Activated CD8-positive, alpha-beta memory T cell treated with anti-CD3 and anti-CD28 coated beads for 1 hour (primary cell): ENCODE measurements at regions not wholly inside any gene's neighbourhood (a gene's known extent, or its start where the extent isn't known, plus 50 kb on each side); places are given as distances from the start of the nearest gene placed in this dataset.

ENCODE experiments used
- DNase-seq, 2 donors: peaks; one replicate each; pipeline ENCODE4 v3.0.0-alpha.2; 2020; ENCODE audit warnings: low read depth in 1 of 2; ENCODE audit errors: extremely low read depth in 1 of 2

GRCh38 chr11:8794126-8794525 is 111.5 kb downstream of the RPL27A start:
- no peak for DNase-seq

DNA sequence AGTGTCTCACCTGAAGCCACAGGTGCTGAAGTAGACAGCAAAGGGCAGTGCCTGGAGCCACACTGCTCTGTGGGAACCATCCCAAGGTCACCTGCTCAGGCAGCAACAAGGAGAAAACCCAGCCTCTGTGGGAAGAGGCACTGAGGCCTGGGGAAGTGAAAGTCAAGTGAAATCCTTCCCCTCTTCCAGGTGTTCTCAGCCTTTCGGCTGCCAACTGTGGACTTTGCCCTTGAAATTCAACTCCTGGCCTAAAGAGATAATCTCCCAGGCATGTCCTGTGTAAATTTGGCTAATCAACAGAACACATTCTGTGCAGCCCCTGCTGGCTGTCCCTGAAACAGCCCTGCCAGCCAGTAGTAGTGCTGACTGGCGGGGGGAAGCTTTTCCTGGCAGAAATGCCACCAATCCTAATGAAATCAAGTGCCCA is 112.1 kb downstream of the RPL27A start:
- no peak for DNase-seq

GRCh38 chr11:8796941-8797340 is 114.0 kb upstream of the AKIP1 start:
- no peak for DNase-seq

DNA sequence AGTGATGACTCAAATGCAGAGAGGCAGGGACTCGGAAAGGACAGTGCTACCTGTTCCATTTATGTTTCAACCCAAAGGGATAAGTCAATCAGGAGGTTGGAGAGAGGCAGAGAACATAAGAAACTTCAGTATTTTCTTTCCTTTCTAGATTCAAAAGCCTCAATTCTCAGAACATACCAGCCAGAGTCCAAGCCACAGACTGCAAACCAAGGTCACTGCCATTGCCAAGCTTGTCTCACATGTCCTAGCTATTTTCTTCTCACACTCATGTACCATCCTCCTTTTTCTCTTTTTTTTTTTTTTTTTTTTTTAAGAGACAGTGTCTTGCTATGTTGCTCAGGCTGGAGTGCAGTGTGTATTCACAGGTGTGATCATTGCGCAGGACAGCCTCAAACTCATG is 111.7 kb upstream of the AKIP1 start:
- DNase-seq = no peak

DNA sequence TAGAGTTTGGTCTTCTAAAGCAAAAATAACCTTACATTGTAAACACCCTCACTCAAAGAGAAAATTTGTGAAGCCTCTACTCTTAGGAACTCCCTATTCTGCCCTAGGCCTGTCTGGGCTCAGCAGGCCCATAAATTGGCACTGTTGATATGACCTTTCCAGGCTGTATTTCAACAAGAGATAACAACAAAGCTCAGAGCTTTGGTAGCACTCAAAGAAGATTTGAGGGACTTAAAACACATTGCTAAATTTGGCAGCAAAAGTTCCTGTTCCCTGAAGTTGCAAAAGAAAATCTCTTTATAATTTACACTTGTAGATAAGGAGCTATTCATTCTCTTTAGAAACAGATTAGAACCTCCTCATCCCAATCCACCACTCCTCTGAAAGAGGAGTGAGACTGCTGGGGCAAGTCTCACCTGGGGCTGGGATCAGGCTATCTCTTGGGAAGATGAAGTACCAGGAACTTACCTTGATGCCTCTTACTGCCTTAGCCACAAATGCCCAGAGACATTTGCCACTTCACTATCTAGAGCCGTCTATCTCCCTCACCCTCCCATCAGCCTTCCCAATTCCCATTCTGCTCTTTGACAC is 110.4 kb upstream of the AKIP1 start:
- no peak for DNase-seq

- DNase-seq = no peak
Observed at GRCh38 chr11:8801121-8801520, 109.9 kb upstream of the AKIP1 start.

- no peak for DNase-seq
Observed at GRCh38 chr11:8802251-8802650, 108.7 kb upstream of the AKIP1 start.

DNA sequence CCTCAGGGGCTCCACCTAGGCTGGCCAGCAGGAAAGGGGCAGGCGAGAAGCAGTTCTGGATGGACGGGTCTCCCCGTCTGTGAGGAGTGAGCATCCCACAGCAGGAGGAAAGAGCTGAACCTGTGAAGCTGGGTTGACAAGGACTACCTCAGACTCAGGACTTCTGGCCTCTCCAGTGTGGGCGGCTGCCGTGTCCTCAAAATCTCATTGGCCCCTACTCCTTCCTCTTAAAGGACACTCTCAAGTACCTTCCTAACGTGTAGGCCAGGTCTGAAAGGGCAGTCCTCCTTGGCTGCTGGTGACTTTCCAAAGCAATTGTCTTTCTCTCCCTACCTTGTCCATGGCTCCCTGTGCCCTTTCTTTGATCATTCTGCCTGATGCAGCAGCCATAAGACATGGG is 107.0 kb upstream of the AKIP1 start:
- no peak for DNase-seq

DNA sequence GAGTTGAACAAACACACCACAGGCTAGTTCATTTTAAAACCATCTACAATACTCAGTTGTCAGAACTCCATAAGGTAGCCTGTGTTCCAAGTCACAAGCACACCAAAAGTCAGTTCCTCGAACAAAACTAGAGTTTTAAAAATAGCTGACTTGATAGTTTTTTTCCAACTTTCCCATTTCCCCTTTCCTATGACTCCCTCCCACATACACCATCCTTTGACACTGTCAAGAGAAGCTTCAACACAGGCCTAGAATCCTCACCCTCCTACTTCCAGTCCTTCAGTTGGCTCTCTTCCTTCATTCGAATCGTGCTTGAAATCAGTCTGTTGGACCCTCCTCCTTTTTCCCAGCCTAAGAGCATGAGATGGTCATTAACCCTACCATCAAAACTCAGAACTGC is 105.7 kb upstream of the AKIP1 start:
- DNase-seq = no peak

DNA sequence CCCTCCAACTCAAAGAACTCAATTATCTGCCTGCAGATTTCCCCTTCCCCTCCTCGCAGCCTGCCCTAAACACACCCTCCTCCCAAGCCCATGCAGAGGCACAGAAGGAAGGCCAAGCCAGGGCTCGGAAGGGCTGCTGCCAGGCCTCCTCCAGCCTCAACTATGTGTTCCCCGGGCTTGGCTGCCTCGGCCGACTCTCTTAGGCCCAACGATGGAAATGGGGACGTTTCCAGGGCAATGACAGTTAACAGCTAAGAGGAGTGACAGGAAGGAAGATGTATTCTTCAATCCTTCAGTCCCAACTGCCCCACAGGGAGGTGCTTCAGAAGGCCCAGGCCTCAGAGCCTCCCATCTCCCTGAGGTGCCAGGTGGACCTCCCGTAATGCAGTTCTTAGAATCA is 104.0 kb upstream of the AKIP1 start:
- DNase-seq = no peak

- no peak for DNase-seq
Observed at GRCh38 chr11:8807544-8808225, 103.3 kb upstream of the AKIP1 start.

DNA sequence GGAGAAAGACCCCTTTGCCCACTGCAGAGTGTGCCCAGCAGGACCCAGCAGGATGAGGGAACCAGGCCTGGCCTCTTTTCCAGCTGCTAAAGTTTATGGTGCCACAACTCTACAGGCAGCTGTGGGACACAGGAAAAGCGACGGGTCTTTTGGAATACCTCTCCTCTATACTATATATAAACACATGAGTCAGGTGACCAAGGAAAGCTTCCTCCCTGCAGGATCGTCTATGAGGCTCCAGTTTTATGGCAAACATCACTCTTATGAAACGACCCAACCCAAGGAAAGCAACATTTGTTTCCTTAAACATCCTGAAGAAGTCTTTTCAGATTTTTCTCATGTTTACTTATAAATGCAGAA is 102.8 kb upstream of the AKIP1 start:
- no peak for DNase-seq

- DNase-seq = no peak
Observed at GRCh38 chr11:8809241-8809938, 101.6 kb upstream of the AKIP1 start.

- DNase-seq = no peak
Observed at GRCh38 chr11:8809939-8810539, 101.0 kb upstream of the AKIP1 start.

DNA sequence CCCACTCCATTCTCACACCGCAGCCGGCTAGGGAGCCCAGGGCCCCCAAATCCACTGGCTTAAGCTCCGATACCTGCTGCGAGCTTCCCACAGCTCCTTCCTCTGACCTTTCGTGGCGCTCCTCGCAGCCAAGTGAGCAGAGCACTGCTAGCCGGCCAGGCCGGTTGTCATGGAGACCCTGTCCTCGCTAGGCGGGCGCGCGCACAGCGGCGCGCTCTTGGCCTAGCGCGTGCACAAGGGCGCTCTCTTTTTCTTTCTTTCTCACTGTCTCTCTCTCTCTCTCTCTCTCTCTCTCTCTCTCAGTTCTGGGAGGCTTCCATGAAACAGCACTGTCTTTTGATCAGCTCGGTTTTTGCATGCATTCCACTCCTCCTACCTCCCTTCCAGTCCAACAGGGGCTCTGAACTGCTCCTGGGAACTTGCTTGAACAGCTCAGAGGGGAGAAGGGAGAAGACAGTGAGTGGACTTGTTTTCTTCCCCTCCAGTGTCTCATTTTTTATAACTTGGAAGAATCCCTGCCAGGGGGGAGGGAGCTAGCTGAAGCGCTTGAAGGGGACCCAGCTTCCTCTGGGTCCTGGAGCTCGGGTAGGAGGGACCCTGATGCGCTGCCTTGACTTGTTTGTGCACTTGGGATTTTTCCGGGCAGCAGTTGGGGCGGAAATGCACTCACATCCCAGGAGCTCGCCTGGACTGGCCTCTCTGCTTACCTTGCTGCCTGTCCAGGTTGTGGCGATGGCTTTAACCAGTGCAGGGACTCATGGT is 100.3 kb upstream of the AKIP1 start:
- no peak for DNase-seq

GRCh38 chr11:8811571-8811970 is 99.4 kb upstream of the AKIP1 start:
- DNase-seq = no peak

DNA sequence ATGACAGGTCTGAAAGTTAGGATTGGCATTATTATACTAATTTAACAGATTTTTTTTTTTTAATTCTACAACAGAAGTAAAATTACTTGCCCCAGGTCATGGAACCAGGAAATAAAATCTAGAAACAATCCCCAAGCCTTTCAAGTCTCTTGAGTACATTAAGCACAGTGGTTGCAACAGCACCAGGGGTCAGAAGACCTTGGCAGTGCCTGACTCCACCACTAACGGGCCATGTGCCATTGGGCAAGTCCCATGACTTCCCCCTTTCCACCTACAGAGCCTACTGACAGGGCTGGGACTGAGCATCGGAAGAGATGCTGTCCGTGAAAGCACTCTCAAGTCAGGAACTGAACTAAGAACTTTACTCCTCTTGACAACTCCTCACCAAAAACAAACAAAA is 98.6 kb upstream of the AKIP1 start:
- DNase-seq = no peak

GRCh38 chr11:8813658-8814057 is 97.3 kb upstream of the AKIP1 start:
- DNase-seq = peak in 1 of 2 donors; percentile 16

DNA sequence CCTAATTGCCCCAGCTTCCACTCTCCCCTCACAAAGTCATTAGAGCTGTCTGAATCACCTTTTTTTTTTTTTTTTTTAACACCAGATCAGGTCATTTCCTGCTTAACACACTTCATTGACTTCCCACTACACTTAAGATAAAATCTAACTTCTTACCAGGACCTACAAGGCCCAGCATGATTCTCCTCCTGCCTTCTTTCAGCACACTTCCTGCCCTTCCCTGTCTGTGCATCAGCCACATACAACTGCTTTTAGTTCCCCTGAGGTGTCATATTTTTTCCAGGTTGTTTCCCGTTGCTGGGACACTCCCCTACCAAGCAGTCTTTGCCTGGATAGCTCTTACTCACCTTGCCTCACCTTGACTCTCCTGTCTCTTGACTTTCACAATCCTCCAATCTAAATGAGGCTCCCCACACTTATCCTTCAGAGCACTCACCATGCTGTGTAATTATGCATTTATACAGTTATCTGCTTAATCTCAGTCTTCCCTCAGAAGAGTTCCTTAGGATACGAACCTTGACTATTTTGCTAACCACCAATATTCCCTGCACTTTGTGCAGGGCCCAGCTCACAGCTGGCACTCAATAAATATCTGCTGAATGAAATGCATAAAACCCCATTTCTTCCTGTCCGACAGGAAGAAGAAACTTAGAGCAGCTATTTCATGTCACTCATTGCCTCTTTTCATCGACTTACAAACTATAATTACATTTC is 96.6 kb upstream of the AKIP1 start:
- DNase-seq = no peak

DNA sequence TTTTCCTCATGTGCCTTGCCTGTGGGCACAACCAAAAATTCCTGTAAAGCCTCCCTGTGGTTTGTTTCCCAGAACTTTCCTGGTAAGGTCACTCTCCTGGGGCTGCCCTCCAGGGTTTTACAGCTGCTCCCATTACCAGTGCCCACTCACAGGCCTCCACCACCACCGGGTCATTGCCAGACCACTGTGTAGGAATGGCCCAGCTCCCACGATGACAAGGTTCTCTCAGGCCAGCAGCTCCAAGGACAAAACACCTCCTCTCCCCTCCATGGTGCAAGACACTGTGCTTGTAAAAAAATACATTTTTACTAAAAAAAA is 96.1 kb upstream of the AKIP1 start:
- DNase-seq = no peak

DNA sequence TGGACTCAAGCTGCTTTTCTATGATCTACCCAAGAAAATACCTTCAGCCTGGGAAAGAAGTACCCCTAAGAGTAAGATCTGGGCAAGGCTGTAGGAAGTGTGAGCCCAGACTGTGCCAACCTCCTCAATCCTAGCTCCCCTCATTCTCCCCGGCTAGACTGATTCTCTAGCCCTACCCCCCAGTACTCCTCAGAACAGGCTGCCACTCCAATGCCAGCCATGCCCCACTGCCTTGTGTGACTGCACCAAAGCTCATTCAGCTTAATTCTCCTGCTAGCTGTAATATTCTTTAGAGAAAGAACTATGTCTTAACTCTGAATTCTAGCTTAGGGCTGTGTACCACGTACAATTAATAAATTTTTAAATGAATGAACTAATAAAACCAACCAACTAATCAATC is 92.6 kb upstream of the AKIP1 start:
- no peak for DNase-seq
